GM23248 (cell line): ENCODE measurements at regions not wholly inside any gene's neighbourhood (a gene's known extent, or its start where the extent isn't known, plus 50 kb on each side); places are given as distances from the start of the nearest gene placed in this dataset.

Source experiments
- EZH2 ChIP-seq: fragments of 200-600 bp; sonication (generic); IDR thresholded peaks from 2 replicates; pipeline ENCODE4 v1.6.1; 2018; ENCODE audit warnings: antibody characterized with exemption, mild to moderate bottlenecking; ENCODE audit not compliant: insufficient read depth, poor library complexity, severe bottlenecking
- EZH2phosphoT487 ChIP-seq: fragments of 200-600 bp; sonication (generic); IDR thresholded peaks from 2 replicates; pipeline ENCODE4 v1.6.1; 2018; ENCODE audit warnings: antibody characterized with exemption, moderate library complexity, mild to moderate bottlenecking, low read depth; ENCODE audit not compliant: insufficient read depth

- TF ChIP-seq EZH2 (no peak), EZH2phosphoT487 (no peak)
Measured at GRCh38 chr21:23099185-23099584, 2101.0 kb downstream of the NCAM2 start.
